C4-2B (cell line): ENCODE measurements at regions not wholly inside any gene's neighbourhood (a gene's known extent, or its start where the extent isn't known, plus 50 kb on each side); places are given as distances from the start of the nearest gene placed in this dataset.

Source experiments
- H3K27ac ChIP-seq: fragments of 450-650 bp; 2 replicates; pipeline ENCODE4 v1.5.1; 2017
- CTCF ChIP-seq: fragments of 450-650 bp; conservative IDR thresholded peaks from 2 replicates; pipeline ENCODE4 v1.5.1; 2017; ENCODE audit warnings: mild to moderate bottlenecking
- ZFX ChIP-seq: fragments of 450-650 bp; IDR thresholded peaks from 2 replicates; pipeline ENCODE4 v1.6.1; 2017

DNA sequence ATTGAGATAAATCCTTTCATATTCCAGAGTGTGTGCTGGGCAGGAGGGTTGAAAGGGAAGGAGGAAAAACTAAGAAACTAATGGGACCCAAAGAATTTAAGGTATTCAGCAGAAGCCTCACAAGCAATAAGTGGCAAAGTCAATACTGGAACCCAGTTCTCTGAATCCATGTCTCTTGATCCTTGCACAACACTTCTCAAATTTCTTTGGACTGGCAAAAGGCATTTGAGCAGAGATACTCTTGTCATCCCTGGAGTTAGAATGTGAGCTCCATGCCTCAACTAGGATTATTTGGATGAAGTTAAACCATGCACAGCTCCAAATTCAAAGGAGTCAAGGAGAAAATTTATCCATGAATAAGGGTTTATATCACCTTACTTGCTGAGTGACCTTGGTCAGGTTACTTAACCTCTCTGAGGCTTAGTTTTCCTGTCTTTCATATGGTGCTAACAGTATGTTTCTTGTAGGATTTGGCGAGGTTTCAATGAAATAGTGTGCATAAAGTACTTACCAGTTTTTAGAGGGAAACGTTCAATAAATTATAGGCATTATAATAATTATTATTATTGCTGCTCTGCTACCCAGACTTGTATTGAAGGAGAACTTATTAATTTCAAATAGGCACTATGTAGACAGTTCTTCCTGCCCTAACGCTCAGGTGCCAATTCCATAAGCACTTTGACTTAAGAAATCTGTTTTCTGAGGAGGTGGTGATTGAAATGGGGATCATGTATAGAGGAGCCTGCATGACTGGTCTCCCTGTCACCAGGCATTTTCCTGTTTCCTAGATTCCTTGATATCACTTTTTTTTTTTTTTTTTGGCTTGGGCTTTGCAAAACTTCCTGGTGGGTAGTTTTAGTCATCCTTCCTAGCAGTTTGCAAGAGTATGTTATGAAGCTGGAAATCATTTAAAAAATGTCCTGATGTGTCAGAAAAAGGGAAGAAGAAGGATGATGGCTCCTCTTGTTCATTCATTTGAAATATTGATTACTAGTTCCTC is 125.0 kb upstream of the JUN start:
- TF ChIP-seq ZFX (no peak), CTCF (no peak)
- no peak overlapping the region for H3K27ac ChIP-seq

GRCh38 chr1:58909914-58910681 is 126.3 kb upstream of the JUN start:
- TF ChIP-seq CTCF (no peak), ZFX (no peak)
- H3K27ac ChIP-seq = no peak overlapping the region

DNA sequence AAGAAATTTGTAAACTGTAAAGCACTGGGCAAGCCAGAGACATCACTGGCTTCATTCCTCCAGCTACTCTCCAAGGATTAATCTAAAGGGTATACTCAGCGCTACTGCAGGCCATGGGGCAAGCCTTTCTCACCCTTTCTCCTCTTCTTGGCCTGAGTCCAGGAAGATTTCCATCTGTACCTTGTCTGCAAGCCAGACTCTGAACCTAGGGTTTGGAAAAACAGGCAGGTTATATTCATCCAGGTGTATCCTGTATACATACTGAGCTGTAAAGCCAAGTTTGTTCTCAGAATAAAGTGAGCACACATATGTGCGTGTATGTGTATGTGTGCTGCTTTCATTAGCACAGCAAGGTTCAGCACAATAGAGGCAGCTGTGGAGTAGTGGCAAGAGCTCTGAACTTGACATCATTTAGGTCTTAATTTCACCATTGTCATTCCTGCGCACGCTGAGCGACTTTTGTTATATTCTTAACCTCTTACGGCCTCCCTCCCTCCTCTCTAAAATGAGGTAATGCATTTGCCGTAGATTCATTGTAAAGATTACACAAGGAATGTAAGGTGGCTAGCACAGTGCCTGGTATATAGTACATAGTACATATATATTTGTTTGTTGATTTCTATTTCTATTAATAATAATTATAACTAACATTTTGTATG is 128.1 kb upstream of the JUN start:
- TF ChIP-seq ZFX (no peak), CTCF (no peak)
- no peak overlapping the region for H3K27ac ChIP-seq

- H3K27ac ChIP-seq = no peak overlapping the region
- TF ChIP-seq CTCF = no peak
- TF ChIP-seq ZFX = no peak
Observed at GRCh38 chr1:58914925-58915324, 131.1 kb upstream of the JUN start.

DNA sequence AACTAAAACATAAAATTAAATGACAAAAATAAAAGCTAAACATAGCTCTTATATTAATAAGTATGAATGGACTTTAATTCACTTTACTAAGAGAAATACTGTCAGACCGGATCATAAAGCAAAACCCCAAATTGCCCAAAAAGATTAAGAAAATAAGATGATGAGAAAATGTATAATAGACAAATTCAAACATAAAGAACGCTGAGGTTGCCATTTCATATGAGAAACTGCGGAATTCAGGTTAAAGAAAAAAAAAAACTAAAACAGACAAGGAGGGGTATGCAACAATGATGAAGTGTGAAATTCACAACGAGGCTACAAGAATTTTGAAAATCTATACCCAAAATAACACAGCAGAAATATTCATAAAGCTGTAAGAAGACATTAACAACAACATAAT is 133.6 kb upstream of the JUN start:
- no peak for TF ChIP-seq ZFX
- no peak for TF ChIP-seq CTCF
- H3K27ac ChIP-seq = no peak overlapping the region

DNA sequence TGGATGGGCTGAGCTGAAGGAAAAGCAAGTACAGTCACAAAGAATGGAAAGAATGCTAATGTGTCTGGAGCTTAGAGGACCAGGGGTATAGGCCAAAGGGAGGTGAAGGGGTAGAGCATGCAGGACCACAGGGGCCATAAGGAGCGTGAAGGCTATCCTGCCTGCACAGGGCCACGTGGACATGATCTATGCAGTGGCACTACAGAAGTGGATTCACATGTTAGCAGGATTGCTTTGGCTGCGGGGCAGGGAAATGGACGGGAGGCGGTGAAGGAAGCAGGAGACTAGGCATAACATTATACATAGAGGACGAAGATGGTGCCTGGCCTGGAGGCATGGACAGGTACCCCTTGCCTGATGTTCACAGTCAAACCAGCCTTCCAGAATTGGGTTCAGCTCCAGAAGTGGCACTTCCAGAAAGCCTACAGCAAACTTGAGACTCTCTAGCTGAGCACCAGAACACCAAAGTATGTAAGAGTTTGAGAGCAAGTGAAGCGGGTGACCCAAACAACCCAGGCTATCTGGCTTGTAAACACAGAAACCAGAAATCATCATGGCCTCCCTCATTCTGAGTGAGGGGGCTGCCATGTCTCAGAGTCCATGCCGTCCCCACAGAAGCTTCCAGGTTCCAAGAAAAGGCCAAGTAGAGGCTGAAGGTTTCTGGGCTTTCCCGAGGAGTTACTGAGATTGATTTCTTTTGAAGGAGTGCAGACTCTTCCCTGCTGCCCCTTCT is 135.5 kb upstream of the JUN start:
- TF ChIP-seq ZFX (no peak), CTCF (no peak)
- no peak overlapping the region for H3K27ac ChIP-seq
